MCF 10A (cell line): ENCODE measurements at regions not wholly inside any gene's neighbourhood (a gene's known extent, or its start where the extent isn't known, plus 50 kb on each side); places are given as distances from the start of the nearest gene placed in this dataset.

Experiments used
- BruUV-seq: library from RNA; stranded (reverse); fragments of 400-500 nt; replicated peaks from 2 replicates; lab custom pipeline; 2021; lab: Mats Ljungman, UMichigan
- CTCF ChIA-PET: fragments of 300-600 bp; sonication (Branson Sonifier 250); formaldehyde crosslinking; extraction: SDS; loops from one replicate; lab custom pipeline; 2021; ENCODE audit warnings: antibody characterized with exemption, inconsistent platforms; lab: Yijun Ruan, JAX
- POLR2A ChIA-PET: fragments of 300-600, 350-650 bp; sonication (Branson Sonifier 250); formaldehyde crosslinking; extraction: SDS; loops from one replicate; lab custom pipeline; 2020; ENCODE audit warnings: antibody characterized with exemption, inconsistent platforms; lab: Yijun Ruan, JAX
- DNase-seq: peaks from one replicate; pipeline ENCODE4 v3.0.0-alpha.2; 2018; ENCODE audit not compliant: unreplicated experiment
- H3K27ac Mint-ChIP-seq: one replicate; pipeline ENCODE4 v1.8.0; 2022; ENCODE audit warnings: mild to moderate bottlenecking, low read depth, mixed read lengths; ENCODE audit not compliant: unreplicated experiment
- H3K27me3 Mint-ChIP-seq: one replicate; pipeline ENCODE4 v1.8.0; 2022; ENCODE audit warnings: mixed read lengths; ENCODE audit not compliant: insufficient read depth, unreplicated experiment
- H3K36me3 Mint-ChIP-seq: one replicate; pipeline ENCODE4 v1.8.0; 2022; ENCODE audit warnings: mild to moderate bottlenecking, moderate library complexity, mixed read lengths; ENCODE audit not compliant: insufficient read depth, unreplicated experiment
- H3K4me1 Mint-ChIP-seq: one replicate; pipeline ENCODE4 v1.8.0; 2022; ENCODE audit warnings: mixed read lengths; ENCODE audit not compliant: insufficient read depth, unreplicated experiment
- H3K4me3 Mint-ChIP-seq: one replicate; pipeline ENCODE4 v1.8.0; 2022; ENCODE audit warnings: mild to moderate bottlenecking, moderate library complexity, mixed read lengths; ENCODE audit not compliant: unreplicated experiment
- H3K9me3 Mint-ChIP-seq: one replicate; pipeline ENCODE4 v1.8.0; 2022; ENCODE audit warnings: mixed read lengths; ENCODE audit not compliant: unreplicated experiment
- CTCF ChIP-seq: fragments of 200-600 bp; IDR thresholded peaks from one replicate; pipeline ENCODE4 v1.8.0; 2022; ENCODE audit warnings: antibody characterized with exemption, mild to moderate bottlenecking; ENCODE audit not compliant: unreplicated experiment
- intact Hi-C: fragments of 100-400 bp; cut with micrococcal nuclease; formaldehyde crosslinking; loops from 2 replicates; pipeline ENCODE4 v1.14.1; 2022

GRCh38 chr3:109480014-109480413, 142.7 kb upstream of the DPPA4 start:
- no peak for TF ChIP-seq CTCF
- Mint-ChIP-seq H3K27ac (no peak overlapping the region), H3K27me3 (no peaks in the 10 kb centered on the region), H3K36me3 (no peaks in the 10 kb centered on the region), H3K4me1 (no peaks in the 10 kb centered on the region), H3K9me3 (no peaks in the 10 kb centered on the region), H3K4me3 (no peak overlapping the region)
- ChIA-PET POLR2A (no interaction called here), CTCF (interaction anchor here (0.5 kb wide), 1 partner anchor 60 kb away, joined by 3 read pairs; no protein-coding TSS in a partner anchor)
- intact Hi-C loops: no loop called here
- DNase-seq: no peak
- BruUV-seq: no TSS peak

GRCh38 chr3:109478614-109479013, 141.3 kb upstream of the DPPA4 start:
- TF ChIP-seq CTCF: no peak
- intact Hi-C loops: no loop called here
- CTCF ChIA-PET: no interaction called here
- no TSS peak for BruUV-seq
- POLR2A ChIA-PET: no interaction called here
- no peak overlapping the region for H3K27ac Mint-ChIP-seq
- no peaks in the 10 kb centered on the region for H3K4me1 Mint-ChIP-seq
- DNase-seq: no peak
- no peaks in the 10 kb centered on the region for H3K9me3 Mint-ChIP-seq
- no peak overlapping the region for H3K4me3 Mint-ChIP-seq
- no peaks in the 10 kb centered on the region for H3K27me3 Mint-ChIP-seq
- H3K36me3 Mint-ChIP-seq: no peaks in the 10 kb centered on the region

- BruUV-seq: no TSS peak
- Mint-ChIP-seq H3K4me1 (no peaks in the 10 kb centered on the region), H3K4me3 (no peak overlapping the region), H3K27ac (no peak overlapping the region), H3K27me3 (no peaks in the 10 kb centered on the region), H3K36me3 (no peaks in the 10 kb centered on the region), H3K9me3 (peaks cover 23% of the 10 kb centered on the region)
- CTCF ChIA-PET: interaction anchor here (0.7 kb wide), 1 partner anchor 110 kb away, joined by 4 read pairs; no protein-coding TSS in a partner anchor
- no peak for TF ChIP-seq CTCF
- no peak for DNase-seq
- POLR2A ChIA-PET: no interaction called here
- intact Hi-C loops: no loop called here
Observed at GRCh38 chr3:109460961-109461360, 123.6 kb upstream of the DPPA4 start.

- BruUV-seq: no TSS peak
- ChIA-PET POLR2A (no interaction called here), CTCF (interaction anchor here (1.5 kb wide), 1 partner anchor 1435 kb away, joined by 3 read pairs; no protein-coding TSS in a partner anchor)
- no peak for DNase-seq
- intact Hi-C loops: no loop called here
- Mint-ChIP-seq H3K27ac (no peak overlapping the region), H3K4me3 (no peak overlapping the region), H3K27me3 (no peaks in the 10 kb centered on the region), H3K9me3 (peaks cover 23% of the 10 kb centered on the region), H3K36me3 (no peaks in the 10 kb centered on the region), H3K4me1 (no peaks in the 10 kb centered on the region)
- no peak for TF ChIP-seq CTCF
Observed at GRCh38 chr3:109445210-109445609, 107.9 kb upstream of the DPPA4 start.
